GM12878 (cell line): ENCODE measurements at regions not wholly inside any gene's neighbourhood (a gene's known extent, or its start where the extent isn't known, plus 50 kb on each side); places are given as distances from the start of the nearest gene placed in this dataset.

Experiments used
- ATAC-seq: fragments of 200-7000 bp; cut with Tn5 transposase; 3 replicates; pipeline ENCODE4 v1.9.1; 2020; ENCODE audit warnings: mild to moderate bottlenecking, moderate library complexity
- BruUV-seq: library from RNA; stranded (reverse); fragments of 400-500 nt; replicated peaks from 2 replicates; lab custom pipeline; 2021; lab: Mats Ljungman, UMichigan
- CTCF ChIA-PET: fragments of 300-600 bp; sonication (Branson Sonifier 250); formaldehyde crosslinking; extraction: SDS; loops from one replicate; lab custom pipeline; 2021; ENCODE audit warnings: inconsistent platforms; lab: Yijun Ruan, JAX
- POLR2A ChIA-PET: fragments of 350-600 bp; formaldehyde crosslinking; extraction: SDS; loops from one replicate; lab custom pipeline; 2021; ENCODE audit warnings: inconsistent platforms; lab: Charles Lee
- RAD21 ChIA-PET: fragments of 300-600 bp; sonication (Branson Sonifier 250); formaldehyde crosslinking; loops from one replicate; lab custom pipeline; 2023; ENCODE audit warnings: antibody characterized with exemption; ENCODE audit not compliant: unreplicated experiment; lab: Charles Lee
- SMC1A ChIA-PET: fragments of 300-600 bp; sonication (Branson Sonifier 250); formaldehyde crosslinking; loops from one replicate; lab custom pipeline; 2023; ENCODE audit not compliant: unreplicated experiment, uncharacterized antibody; lab: Charles Lee
- DNase-seq: peaks from one replicate; pipeline ENCODE4 v3.0.0-alpha.2; 2011; ENCODE audit warnings: low read depth, low spot score
- FAIRE-seq: peaks from 3 replicates; lab custom pipeline; 2011; peaks lifted over from hg19 to GRCh38; lab: Jason Lieb, UNC
- H2AFZ ChIP-seq: 2 replicates; pipeline ENCODE4 v1.6.0; 2011; ENCODE audit warnings: low read depth, low read length, control low read depth; ENCODE audit not compliant: control insufficient read depth
- H3K27ac ChIP-seq: 2 replicates; pipeline ENCODE4 v1.5.1; 2011; ENCODE audit warnings: control low read depth; ENCODE audit not compliant: control insufficient read depth, insufficient read depth
- H3K27me3 ChIP-seq, 2 experiments: replicated peaks in 1 of 2; 2 replicates each; pipeline versions ENCODE4 v1.6.0 to v1.6.1; 2011; ENCODE audit warnings: low read length in 1 of 2; ENCODE audit not compliant: control insufficient read depth in 2 of 2, insufficient read depth in 2 of 2
- H3K36me3 ChIP-seq, 2 experiments: 2 replicates each; pipeline ENCODE4 v1.5.1; 2011; ENCODE audit warnings: low read length in 1 of 2; ENCODE audit not compliant: control insufficient read depth in 2 of 2, insufficient read depth in 2 of 2
- H3K4me1 ChIP-seq: 2 replicates; pipeline ENCODE4 v1.6.1; 2011; ENCODE audit warnings: mild to moderate bottlenecking, low read length, moderate library complexity, mixed read lengths; ENCODE audit not compliant: control insufficient read depth, insufficient read depth
- H3K4me2 ChIP-seq: 2 replicates; pipeline ENCODE4 v1.6.0; 2011; ENCODE audit warnings: control low read depth; ENCODE audit not compliant: control insufficient read depth, insufficient read depth
- H3K4me3 ChIP-seq: fragments of 200-600 bp; sonication (generic); 2 replicates; pipeline ENCODE4 v1.5.1; 2016
- H3K79me2 ChIP-seq: 2 replicates; pipeline ENCODE4 v1.6.0; 2011; ENCODE audit warnings: low read length; ENCODE audit not compliant: control insufficient read depth, insufficient read depth
- H3K9ac ChIP-seq: 2 replicates; pipeline ENCODE4 v1.8.0; 2011; ENCODE audit warnings: low read length, control low read depth, mixed read lengths; ENCODE audit not compliant: control insufficient read depth, insufficient read depth
- H3K9me3 ChIP-seq: replicated peaks from 3 replicates; pipeline ENCODE4 v1.5.1; 2011; ENCODE audit warnings: mild to moderate bottlenecking, low read length; ENCODE audit not compliant: control insufficient read depth, insufficient read depth
- H4K20me1 ChIP-seq: 2 replicates; pipeline ENCODE4 v1.6.0; 2011; ENCODE audit not compliant: control insufficient read depth, insufficient read depth
- BCL11A ChIP-seq: IDR thresholded peaks from 2 replicates; pipeline ENCODE4 v1.6.1; 2011; ENCODE audit warnings: low read depth, low read length
- FOS ChIP-seq: IDR thresholded peaks from 3 replicates; pipeline ENCODE4 v1.6.1; 2011; ENCODE audit warnings: borderline replicate concordance; ENCODE audit not compliant: insufficient read length; ENCODE audit errors: extremely low read depth
- GABPA ChIP-seq: IDR thresholded peaks from 2 replicates; pipeline ENCODE4 v1.6.1; 2014; ENCODE audit warnings: antibody characterized with exemption, low read depth, mild to moderate bottlenecking, inconsistent platforms
- KDM1A ChIP-seq: fragments of 200-600 bp; sonication (generic); IDR thresholded peaks from 2 replicates; pipeline ENCODE4 v1.6.1; 2016; ENCODE audit warnings: borderline replicate concordance
- NBN ChIP-seq: fragments of 450-650 bp; IDR thresholded peaks from 2 replicates; pipeline ENCODE4 v1.6.1; 2016
- NFXL1 ChIP-seq: fragments of 450-650 bp; IDR thresholded peaks from 2 replicates; pipeline ENCODE4 v1.6.1; 2017; ENCODE audit warnings: antibody characterized with exemption, mild to moderate bottlenecking, borderline replicate concordance
- NR2F1 ChIP-seq: fragments of 450-650 bp; conservative IDR thresholded peaks from 2 replicates; pipeline ENCODE4 v1.6.1; 2017; ENCODE audit warnings: mild to moderate bottlenecking
- PKNOX1 ChIP-seq: fragments of 450-650 bp; IDR thresholded peaks from 2 replicates; pipeline ENCODE4 v1.6.1; 2016; ENCODE audit warnings: mild to moderate bottlenecking
- POLR2A ChIP-seq: IDR thresholded peaks from 2 replicates; pipeline ENCODE4 v1.6.1; 2011; ENCODE audit warnings: low read depth, mild to moderate bottlenecking, low read length
- SREBF2 ChIP-seq: IDR thresholded peaks from 2 replicates; pipeline ENCODE4 v1.6.1; 2012; ENCODE audit warnings: mild to moderate bottlenecking, low read length
- ZBTB33 ChIP-seq: fragments of 450-650 bp; IDR thresholded peaks from 2 replicates; pipeline ENCODE4 v1.6.1; 2017; ENCODE audit warnings: mild to moderate bottlenecking
- WGBS: methylation state at CpG from one replicate; pipeline ENCODE4 v1.1.6; 2016; ENCODE audit warnings: low lambda C conversion rate; ENCODE audit not compliant: insufficient replicate concordance, insufficient coverage; ENCODE audit errors: missing lambda C conversion rate; 5-methylcytosine and 5-hydroxymethylcytosine counted together
- in situ Hi-C: fragments of 300-500 bp; cut with MboI; formaldehyde crosslinking; loops from 9 replicates; pipeline ENCODE4 v1.14.3; 2018; ENCODE audit warnings: mixed read lengths
- intact Hi-C: fragments of 100-400 bp; cut with micrococcal nuclease; formaldehyde crosslinking; loops from one replicate; pipeline ENCODE4 v1.14.2; 2022; ENCODE audit not compliant: unreplicated experiment

GRCh38 chr17:71458322-71458721 lies 662.5 kb upstream of the SOX9 start:
- no peaks in the 10 kb centered on the region for H3K36me3 ChIP-seq
- DNase-seq (no peak), ATAC-seq (no peak; the same call in 2 of the 3 replicates), FAIRE-seq (no peak)
- H3K27me3 ChIP-seq, result no peaks in the 10 kb centered on the region
- H3K4me2 ChIP-seq, result no peak overlapping the region
- no peaks in the 10 kb centered on the region for H4K20me1 ChIP-seq
- no peaks in the 10 kb centered on the region for H3K4me1 ChIP-seq
- WGBS, result 42% methylated on average over 5 of the region's 5 CpGs
- no peaks in the 10 kb centered on the region for H3K79me2 ChIP-seq
- in situ Hi-C loops, result no loop called here
- no TSS peak for BruUV-seq
- H2AFZ ChIP-seq, result no peak overlapping the region
- intact Hi-C loops, result no loop called here
- CTCF ChIA-PET, result no interaction called here
- H3K27ac ChIP-seq, result no peak overlapping the region
- no peak overlapping the region for H3K4me3 ChIP-seq
- H3K9me3 ChIP-seq, result no peaks in the 10 kb centered on the region
- H3K9ac ChIP-seq, result no peak overlapping the region
- POLR2A ChIA-PET, result no interaction called here
- SMC1A ChIA-PET, result interaction anchor here (1.3 kb wide), 1 partner anchor 45 kb away, joined by 3 read pairs; no protein-coding TSS in a partner anchor
- RAD21 ChIA-PET, result no interaction called here
- TF ChIP-seq FOS, result no peak
- TF ChIP-seq GABPA, result no peak
- TF ChIP-seq BCL11A, result no peak
- TF ChIP-seq POLR2A, result no peak
- no peak for TF ChIP-seq NFXL1
- TF ChIP-seq NBN, result no peak
- no peak for TF ChIP-seq PKNOX1
- TF ChIP-seq KDM1A, result no peak
- no peak for TF ChIP-seq SREBF2
- no peak for TF ChIP-seq NR2F1
- no peak for TF ChIP-seq ZBTB33
- TF ChIP-seq, all 136 proteins: peak for 0
